ENCODE measurements at regions not wholly inside any gene's neighbourhood (a gene's known extent, or its start where the extent isn't known, plus 50 kb on each side); places are given as distances from the start of the nearest gene placed in this dataset.

GRCh38 chrX:137290011-137290410 lies 256.2 kb upstream of the GPR101 start:
- Histone ChIP-seq H3K4me1 (ENCODE audit: control insufficient read depth in 1 of 2, insufficient read depth in 2 of 2, low read depth in 1 of 2, low read length in 1 of 2) (no peaks in the 10 kb centered on the region), H3K4me3 (ENCODE audit: low read depth in 2 of 2, low read length in 1 of 2) (no peak overlapping the region), H3K9me2 (no peaks in the 10 kb centered on the region), H3K27me3 (ENCODE audit: insufficient read depth) (no peaks in the 10 kb centered on the region), H3F3A (replicated peaks; ENCODE audit: insufficient read depth) (no peaks in the 10 kb centered on the region), H3K4me2 (no peak overlapping the region), H4K20me1 (ENCODE audit: insufficient read depth) (no peaks in the 10 kb centered on the region), H3K27ac (ENCODE audit: low read depth in 2 of 2, low read length in 1 of 2) (no peak overlapping the region), H2AFZ (ENCODE audit: low read depth) (no peak overlapping the region), H3K9me3 (no peaks in the 10 kb centered on the region), H3K79me2 (ENCODE audit: insufficient read depth) (no peaks in the 10 kb centered on the region), H3K36me3 (replicated peaks in 1 of 2; ENCODE audit: control insufficient read depth in 1 of 2, insufficient read depth in 2 of 2, low read length in 1 of 2) (no peaks in the 10 kb centered on the region), H3K9ac (no peak overlapping the region)
- TF ChIP-seq RFX5 (IDR thresholded peaks at IDR 0.05; ENCODE audit: low read length), result no peak
- no peak for TF ChIP-seq EZH2phosphoT487 (IDR thresholded peaks at IDR 0.05; ENCODE audit: borderline replicate concordance, low read depth)
- no peak for TF ChIP-seq YY1 (IDR thresholded peaks at IDR 0.05; ENCODE audit: low read depth)
- TF ChIP-seq FOXJ3 (CRISPR knock-in tag; IDR thresholded peaks at IDR 0.05), result no peak
- CTCF ChIA-PET, result no interaction called here
- POLR2A ChIA-PET, result no interaction called here
- DNase-seq, result no peak
- 0% methylated on average over 3 of the region's 3 CpGs for WGBS (ENCODE audit: low lambda C conversion rate)

DNA sequence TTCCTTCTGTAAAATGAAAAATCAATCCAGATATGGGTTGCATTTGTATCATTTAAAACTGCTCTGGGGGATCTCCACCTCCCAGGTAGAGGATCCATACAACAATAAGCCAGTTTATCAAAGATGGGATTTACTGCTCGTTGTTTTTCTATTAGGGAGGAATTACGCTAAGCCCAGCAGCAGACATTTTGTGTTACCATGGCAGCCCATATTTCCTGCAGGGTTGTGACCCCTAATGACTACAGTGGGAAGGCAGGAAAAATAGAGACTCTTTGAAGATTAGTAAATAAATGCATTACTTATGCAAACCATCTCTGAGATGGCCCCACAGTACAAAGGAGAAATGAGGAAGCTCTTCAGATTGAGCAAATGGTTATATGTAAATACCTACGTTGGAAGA lies 253.4 kb upstream of the GPR101 start:
- ChIA-PET CTCF (no interaction called here), POLR2A (no interaction called here)
- 3% methylated on average over 3 of the region's 3 CpGs for WGBS (ENCODE audit: low lambda C conversion rate)
- H3K27ac ChIP-seq (ENCODE audit: low read depth in 2 of 2, low read length in 1 of 2), result no peak overlapping the region
- no peaks in the 10 kb centered on the region for H3F3A ChIP-seq (replicated peaks; ENCODE audit: insufficient read depth)
- H3K36me3 ChIP-seq (replicated peaks in 1 of 2; ENCODE audit: control insufficient read depth in 1 of 2, insufficient read depth in 2 of 2, low read length in 1 of 2), result no peaks in the 10 kb centered on the region
- H3K79me2 ChIP-seq (ENCODE audit: insufficient read depth), result no peaks in the 10 kb centered on the region
- no peaks in the 10 kb centered on the region for H3K4me1 ChIP-seq (ENCODE audit: control insufficient read depth in 1 of 2, insufficient read depth in 2 of 2, low read depth in 1 of 2, low read length in 1 of 2)
- H3K4me2 ChIP-seq, result no peak overlapping the region
- H3K9me2 ChIP-seq, result no peaks in the 10 kb centered on the region
- TF ChIP-seq EP300 (IDR thresholded peaks at IDR 0.05; ENCODE audit: borderline replicate concordance in 1 of 2, low read depth in 1 of 2, low read length in 1 of 2) (no peak), PBX3 (IDR thresholded peaks at IDR 0.05) (no peak), FOSL2 (IDR thresholded peaks at IDR 0.05; ENCODE audit: borderline replicate concordance, low read depth) (no peak), MEF2A (IDR thresholded peaks at IDR 0.05; ENCODE audit: borderline replicate concordance, low read depth) (no peak), CHD2 (IDR thresholded peaks at IDR 0.05; ENCODE audit: low read length, partially characterized antibody) (no peak), GABPA (IDR thresholded peaks at IDR 0.05; ENCODE audit: low read depth) (no peak), RFX5 (IDR thresholded peaks at IDR 0.05; ENCODE audit: low read length) (no peak), RXRA (IDR thresholded peaks at IDR 0.05; ENCODE audit: borderline replicate concordance, low read depth) (no peak), SMC3 (IDR thresholded peaks at IDR 0.05; ENCODE audit: low read depth, low read length) (no peak), TEAD4 (IDR thresholded peaks at IDR 0.05; ENCODE audit: borderline replicate concordance, insufficient read depth) (no peak), TAF1 (IDR thresholded peaks at IDR 0.05; ENCODE audit: borderline replicate concordance, low read depth, low read length) (no peak), ZBTB33 (IDR thresholded peaks at IDR 0.05; ENCODE audit: borderline replicate concordance, low read depth) (no peak), NRF1 (IDR thresholded peaks at IDR 0.05; ENCODE audit: low read depth, low read length) (no peak), EZH2phosphoT487 (IDR thresholded peaks at IDR 0.05; ENCODE audit: borderline replicate concordance, low read depth) (no peak), RAD21 (IDR thresholded peaks at IDR 0.05; ENCODE audit: low read length) (no peak), YY1 (IDR thresholded peaks at IDR 0.05; ENCODE audit: low read depth) (no peak), MAX (IDR thresholded peaks at IDR 0.05; ENCODE audit: low read depth) (no peak)
- TF ChIP-seq, protein P1, sequence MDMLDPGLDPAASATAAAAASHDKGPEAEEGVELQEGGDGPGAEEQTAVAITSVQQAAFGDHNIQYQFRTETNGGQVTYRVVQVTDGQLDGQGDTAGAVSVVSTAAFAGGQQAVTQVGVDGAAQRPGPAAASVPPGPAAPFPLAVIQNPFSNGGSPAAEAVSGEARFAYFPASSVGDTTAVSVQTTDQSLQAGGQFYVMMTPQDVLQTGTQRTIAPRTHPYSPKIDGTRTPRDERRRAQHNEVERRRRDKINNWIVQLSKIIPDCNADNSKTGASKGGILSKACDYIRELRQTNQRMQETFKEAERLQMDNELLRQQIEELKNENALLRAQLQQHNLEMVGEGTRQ (IDR thresholded peaks at IDR 0.05; ENCODE audit: borderline replicate concordance, low read depth, low read length), result no peak
- TF ChIP-seq, protein P2, sequence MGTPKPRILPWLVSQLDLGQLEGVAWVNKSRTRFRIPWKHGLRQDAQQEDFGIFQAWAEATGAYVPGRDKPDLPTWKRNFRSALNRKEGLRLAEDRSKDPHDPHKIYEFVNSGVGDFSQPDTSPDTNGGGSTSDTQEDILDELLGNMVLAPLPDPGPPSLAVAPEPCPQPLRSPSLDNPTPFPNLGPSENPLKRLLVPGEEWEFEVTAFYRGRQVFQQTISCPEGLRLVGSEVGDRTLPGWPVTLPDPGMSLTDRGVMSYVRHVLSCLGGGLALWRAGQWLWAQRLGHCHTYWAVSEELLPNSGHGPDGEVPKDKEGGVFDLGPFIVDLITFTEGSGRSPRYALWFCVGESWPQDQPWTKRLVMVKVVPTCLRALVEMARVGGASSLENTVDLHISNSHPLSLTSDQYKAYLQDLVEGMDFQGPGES (IDR thresholded peaks at IDR 0.05; ENCODE audit: low read depth, low read length), result no peak
- DNase-seq, result no peak
- H3K27me3 ChIP-seq (ENCODE audit: insufficient read depth), result no peaks in the 10 kb centered on the region
- no peak overlapping the region for H3K9ac ChIP-seq
- no peak overlapping the region for H3K4me3 ChIP-seq (ENCODE audit: low read depth in 2 of 2, low read length in 1 of 2)
- no peak overlapping the region for H2AFZ ChIP-seq (ENCODE audit: low read depth)
- H3K9me3 ChIP-seq, result no peaks in the 10 kb centered on the region
- H4K20me1 ChIP-seq (ENCODE audit: insufficient read depth), result no peaks in the 10 kb centered on the region

Measured in SK-N-SH (cell line).